Esophagus mucosa (tissue), 1 donor: ENCODE measurements at regions not wholly inside any gene's neighbourhood (a gene's known extent, or its start where the extent isn't known, plus 50 kb on each side); places are given as distances from the start of the nearest gene placed in this dataset.
"Not testable (repeated sequence)": the region's sequence is repeated elsewhere in the genome, so short reads cannot be mapped to it uniquely, and the experiment has no call there.

Source experiments
- ATAC-seq: fragments of 200-7000 bp; cut with Tn5 transposase; one replicate; pipeline ENCODE4 v1.9.1; 2020
- donor health status: DM: yes; HTN: yes; CAD: no.

- ATAC-seq, result no peak
These were observed 57.3 kb downstream of the MED10 start for GRCh38 chr5:6321078-6321477.

GRCh38 chr5:6319116-6319515, 59.2 kb downstream of the MED10 start:
- ATAC-seq, result no peak

DNA sequence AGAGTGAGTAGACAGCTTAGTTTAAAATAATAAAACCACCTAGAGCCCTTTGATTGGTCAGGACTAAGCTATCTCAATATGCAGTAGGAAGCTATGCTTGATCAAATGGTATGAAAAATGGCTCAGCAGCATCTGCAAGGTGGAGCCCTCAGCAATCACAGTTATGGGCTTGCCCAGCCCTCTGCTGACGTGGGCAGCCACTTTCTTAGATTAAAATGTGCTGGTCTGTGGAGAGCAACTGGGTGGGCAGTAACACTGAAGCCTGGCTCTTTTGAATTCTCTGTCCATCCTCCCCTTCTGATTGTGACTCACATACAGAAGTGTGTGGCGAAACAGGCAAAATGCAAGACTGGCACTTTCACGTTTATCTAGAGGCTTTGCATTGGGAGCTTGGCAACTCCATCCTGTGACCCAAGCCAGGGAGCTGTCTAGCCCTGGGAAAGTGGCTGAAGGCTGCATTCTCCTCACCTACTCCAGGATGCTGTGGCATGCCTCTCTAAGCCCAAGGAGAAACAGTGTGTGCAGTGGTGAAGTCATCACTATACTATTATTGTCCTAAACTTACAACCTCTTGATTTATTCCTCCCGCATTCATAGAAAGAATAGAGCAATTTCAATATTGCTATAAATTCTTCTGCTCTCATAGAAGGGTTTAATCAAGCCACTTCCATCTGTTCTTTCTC, 61.1 kb downstream of the MED10 start:
- no peak for ATAC-seq

DNA sequence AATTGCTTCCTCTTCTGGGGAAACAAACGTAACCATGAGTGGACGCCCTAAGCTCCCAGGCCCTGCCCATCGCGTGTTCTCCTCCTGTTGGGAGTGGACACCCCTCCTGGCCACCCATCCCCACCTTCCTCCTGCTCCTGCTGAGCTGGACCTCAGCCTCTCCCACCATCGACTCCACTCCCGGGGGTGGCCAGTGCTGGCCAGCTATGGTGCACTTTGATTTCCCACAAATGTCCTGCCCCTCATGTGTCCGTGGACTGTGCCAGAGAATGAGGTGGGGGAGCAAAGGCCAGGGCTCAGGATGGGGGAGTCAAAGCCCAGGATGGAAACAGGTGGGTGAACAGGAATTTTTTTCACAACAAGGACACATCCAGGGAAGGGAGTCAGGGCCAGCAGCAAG, 62.8 kb downstream of the MED10 start:
- no peak for ATAC-seq

- ATAC-seq, result no peak
These were observed 66.5 kb downstream of the MED10 start for GRCh38 chr5:6311568-6312501.

GRCh38 chr5:6309949-6310348, 68.4 kb downstream of the MED10 start:
- no peak for ATAC-seq

GRCh38 chr5:6308683-6309082, 69.7 kb downstream of the MED10 start:
- ATAC-seq, result no peak

DNA sequence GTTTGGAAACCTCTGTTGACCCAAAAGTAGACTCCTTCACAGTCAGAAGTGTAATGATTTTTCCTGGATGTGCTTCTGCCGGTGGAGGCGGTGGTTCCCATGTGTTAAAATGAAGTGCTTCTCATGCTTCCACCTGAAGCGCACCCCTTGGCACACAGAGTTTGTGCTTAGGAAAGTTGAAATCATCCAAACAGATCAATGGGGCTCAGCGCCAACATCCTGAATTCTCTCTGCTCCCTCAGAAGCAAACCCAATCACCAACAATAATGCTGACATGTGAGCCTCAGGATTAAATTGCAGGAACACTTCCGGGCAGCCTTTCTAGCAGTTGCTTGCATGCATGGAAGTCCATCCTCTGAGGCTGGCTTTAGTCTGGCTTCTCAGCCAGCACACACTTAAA, 71.0 kb downstream of the MED10 start:
- no peak for ATAC-seq

GRCh38 chr5:6305853-6306252, 72.5 kb downstream of the MED10 start:
- ATAC-seq, result peak; percentile 81

DNA sequence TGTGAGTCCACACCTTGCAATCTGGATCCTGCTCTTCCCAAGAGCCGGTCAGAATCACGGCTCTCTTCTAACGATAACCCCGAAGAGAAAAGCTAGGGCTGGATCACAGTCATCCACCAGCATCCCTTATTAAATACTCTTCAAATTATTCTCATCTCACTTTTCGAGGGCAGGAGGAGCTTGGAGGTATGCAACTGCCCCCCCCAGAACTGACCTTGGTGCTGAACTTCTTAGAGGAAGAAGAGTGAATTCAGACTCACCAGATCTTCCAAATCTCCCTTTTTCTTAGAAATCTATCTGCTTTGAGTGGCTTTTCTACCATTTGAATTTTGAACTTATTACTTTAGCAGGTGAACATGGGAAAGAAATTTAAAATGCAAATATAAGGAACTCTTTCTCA, 75.7 kb downstream of the MED10 start:
- ATAC-seq, result no peak

- ATAC-seq, result no peak
These were observed 76.3 kb downstream of the MED10 start for GRCh38 chr5:6302075-6302474.

DNA sequence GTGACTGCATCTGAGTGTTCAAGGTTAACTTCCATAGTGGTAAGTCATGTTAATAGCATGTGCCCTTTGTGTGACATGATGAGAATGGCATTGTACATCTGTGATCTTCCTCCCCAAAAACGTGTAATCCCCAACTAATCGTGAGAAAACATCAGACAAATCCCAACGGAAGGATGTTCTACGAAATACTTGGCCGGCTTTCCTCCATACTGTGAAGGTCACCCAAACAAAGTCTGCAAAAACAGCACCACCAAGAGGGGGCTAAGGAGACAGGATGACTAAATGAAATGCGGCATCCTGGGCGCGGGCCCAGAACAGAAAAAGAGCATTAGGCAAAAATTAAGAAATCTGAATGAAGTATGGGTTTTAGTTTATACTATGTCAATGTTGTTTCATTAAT, 81.8 kb downstream of the MED10 start:
- ATAC-seq, result no peak

DNA sequence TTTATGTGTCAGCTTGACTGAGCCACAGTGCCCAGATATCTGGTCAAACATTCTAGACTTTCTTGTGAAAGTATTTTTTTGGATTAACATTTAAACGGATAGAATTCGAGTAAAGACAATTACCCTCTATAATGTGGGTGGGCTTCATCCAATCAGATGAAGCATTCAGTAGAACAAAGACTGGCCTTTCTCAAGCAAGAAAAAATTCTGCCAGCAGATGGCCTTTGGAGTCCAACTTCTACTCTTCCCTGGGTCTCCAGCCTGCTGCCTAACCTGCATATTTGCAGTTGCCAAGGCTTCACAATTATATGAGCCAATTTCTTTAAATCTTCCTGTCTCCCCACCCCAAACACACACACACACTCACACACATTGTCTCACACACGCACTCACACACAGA, 86.4 kb downstream of the MED10 start:
- ATAC-seq, result no peak

DNA sequence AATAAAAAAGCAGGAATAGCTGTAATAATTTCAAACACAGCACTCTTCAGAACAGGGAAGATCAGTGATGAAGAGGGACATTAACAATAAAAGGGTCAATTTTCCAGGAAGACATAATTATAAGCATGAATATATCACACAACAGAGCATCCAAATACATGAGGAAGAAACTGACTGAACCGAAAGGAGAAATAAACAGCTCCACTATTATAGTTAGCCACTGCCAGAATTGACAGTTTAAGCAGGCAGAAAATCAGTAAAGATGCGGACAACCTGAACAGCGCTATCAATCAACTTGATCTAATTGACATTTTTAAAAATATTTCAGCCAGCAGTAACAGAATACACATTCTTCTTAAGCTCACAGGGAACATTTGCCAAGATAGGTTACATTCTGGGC, 89.1 kb downstream of the MED10 start:
- ATAC-seq, result no peak

DNA sequence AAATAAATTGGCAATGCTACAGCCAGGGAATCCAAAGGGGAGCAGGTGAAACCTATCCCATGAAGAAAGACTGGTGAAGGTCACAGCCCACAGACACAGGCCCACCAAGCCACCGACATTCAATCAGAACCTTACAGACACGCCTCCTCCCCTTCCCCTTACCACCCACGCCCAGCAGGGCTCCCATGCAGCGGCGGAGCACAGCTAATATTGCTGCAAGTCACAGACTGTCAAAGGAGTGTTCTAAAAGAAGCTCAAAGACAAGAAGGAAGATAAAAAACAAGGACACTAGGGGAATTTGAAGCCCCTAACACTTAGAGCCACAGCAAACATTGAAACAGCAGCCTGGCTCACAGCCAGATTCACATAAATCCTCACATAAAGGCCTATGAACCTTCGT, 91.2 kb downstream of the MED10 start:
- no peak for ATAC-seq

- ATAC-seq, result no peak
These were observed 91.9 kb downstream of the MED10 start for GRCh38 chr5:6286404-6286803.

GRCh38 chr5:6284491-6284890, 93.9 kb downstream of the MED10 start:
- ATAC-seq, result not testable (repeated sequence)

DNA sequence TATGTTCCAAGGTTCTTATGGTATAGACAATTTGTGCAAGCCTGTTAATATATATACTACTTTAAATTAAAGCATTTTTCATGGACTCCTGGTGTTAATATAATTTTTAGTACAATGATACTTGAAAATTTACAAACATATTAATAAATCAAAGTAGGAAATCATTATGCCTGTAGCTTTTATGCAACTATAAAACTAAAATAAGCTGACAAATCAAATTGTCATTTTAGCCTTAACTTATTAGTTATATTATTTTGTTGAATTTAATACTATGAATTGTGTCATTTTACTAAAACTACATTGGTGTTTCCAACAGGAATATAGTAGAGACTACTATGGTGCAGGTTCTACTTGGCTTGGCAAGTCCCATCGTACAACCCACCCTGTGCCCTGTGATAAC, 96.0 kb downstream of the MED10 start:
- no peak for ATAC-seq

GRCh38 chr5:6281818-6282217, 96.5 kb downstream of the MED10 start:
- ATAC-seq, result no peak

- ATAC-seq, result no peak
These were observed 97.8 kb downstream of the MED10 start for GRCh38 chr5:6280425-6281100.

DNA sequence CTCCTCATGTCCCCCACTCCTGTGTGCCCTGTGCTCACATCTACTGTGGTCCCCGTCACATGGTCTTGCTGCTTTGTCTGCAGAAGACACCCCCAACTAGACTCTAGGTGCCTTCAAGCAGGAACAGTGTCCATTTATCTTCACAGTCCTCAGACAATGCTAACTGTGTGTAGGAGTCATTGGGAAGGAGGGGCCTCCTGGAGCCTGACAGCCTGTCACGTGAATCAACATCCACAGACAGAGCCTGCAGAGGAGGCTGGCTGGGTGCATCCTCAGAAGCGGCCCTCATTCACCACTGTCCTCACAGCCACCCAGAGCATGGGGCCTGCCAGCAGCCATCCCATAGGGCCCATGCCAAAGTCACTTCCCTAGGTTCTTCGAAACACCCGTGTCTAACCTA, 98.7 kb downstream of the MED10 start:
- ATAC-seq, result no peak

DNA sequence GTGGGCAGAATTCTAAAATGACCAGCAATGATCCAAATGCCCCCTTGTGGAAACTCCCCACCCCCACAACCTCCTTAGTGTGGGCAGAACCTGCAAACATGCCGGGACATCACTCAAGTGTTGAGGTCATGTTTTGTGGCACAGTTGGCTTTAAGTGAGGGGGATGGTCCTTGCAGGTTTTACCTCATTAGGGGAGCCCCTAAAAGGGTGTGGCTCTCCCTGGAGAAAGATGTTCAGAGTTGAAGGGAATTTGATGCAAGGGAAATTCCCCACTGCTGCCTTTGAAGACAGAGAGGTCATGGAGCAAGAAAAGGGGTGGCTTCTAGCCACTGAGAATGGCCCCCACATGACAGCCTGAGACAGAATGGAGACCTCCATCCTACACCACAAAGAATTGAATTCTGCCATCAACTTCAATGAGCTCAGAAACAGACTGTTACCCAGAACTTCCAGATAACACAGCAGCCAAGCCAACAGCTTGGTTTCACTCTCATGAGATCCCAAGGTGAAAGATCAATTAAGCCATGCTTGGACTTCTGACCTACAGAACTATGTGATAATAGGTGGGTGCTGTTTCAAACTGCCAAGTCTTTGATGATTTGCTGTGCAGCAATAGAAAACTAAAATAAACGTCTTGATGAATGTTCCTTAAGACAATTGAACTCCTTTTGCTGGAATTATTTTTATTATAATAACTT, 103.4 kb downstream of the MED10 start:
- no peak for ATAC-seq

GRCh38 chr5:6273749-6274148, 104.6 kb downstream of the MED10 start:
- ATAC-seq, result no peak
